GM21447 (cell line): ENCODE measurements at regions not wholly inside any gene's neighbourhood (a gene's known extent, or its start where the extent isn't known, plus 50 kb on each side); places are given as distances from the start of the nearest gene placed in this dataset.
"Not testable (repeated sequence)": the region's sequence is repeated elsewhere in the genome, so short reads cannot be mapped to it uniquely, and the experiment has no call there.

ENCODE experiments used
- ATAC-seq: cut with Tn5 transposase; IDR thresholded peaks from one replicate; pipeline ENCODE4 v1.9.1; 2021; ENCODE audit not compliant: unreplicated experiment

DNA sequence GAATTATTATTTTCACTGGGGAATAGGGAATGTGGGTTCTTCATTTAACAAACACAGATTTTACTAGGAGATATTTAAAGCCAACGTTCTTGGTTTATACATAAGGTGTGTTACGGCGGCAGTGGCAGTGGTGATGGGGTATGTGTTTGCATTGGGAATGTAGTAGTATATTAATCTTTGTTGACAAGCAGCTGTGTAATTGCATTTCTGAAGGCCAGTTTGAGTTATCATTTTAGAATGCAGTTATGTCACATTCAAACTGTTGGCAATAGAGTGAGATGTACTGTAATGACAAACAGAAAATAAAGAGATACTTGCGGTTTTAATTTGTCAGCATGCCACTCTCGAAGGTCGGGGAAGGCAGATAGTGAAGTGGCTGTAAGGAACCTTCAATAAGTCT is 628.6 kb upstream of the POM121L12 start:
- ATAC-seq: no peak

DNA sequence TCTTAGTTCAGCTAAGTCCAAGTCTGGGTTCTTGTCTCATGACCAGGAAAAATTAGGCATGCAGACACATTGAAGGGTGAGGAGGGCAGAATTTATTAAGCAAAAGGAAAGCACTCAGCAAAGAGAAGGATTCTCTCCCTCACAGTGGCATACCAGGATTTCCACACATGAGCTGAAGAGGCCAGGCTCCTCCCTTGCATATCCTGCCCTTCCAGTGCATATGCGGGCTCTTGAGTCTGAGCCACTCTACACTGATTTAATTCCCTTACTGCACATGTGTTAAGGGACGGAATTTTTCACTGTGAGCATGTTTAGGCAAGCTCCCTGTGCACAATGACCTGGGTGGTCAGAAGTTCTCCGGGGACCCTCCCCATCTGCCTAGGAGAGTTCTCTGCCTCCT is 652.7 kb upstream of the POM121L12 start:
- no peak for ATAC-seq

DNA sequence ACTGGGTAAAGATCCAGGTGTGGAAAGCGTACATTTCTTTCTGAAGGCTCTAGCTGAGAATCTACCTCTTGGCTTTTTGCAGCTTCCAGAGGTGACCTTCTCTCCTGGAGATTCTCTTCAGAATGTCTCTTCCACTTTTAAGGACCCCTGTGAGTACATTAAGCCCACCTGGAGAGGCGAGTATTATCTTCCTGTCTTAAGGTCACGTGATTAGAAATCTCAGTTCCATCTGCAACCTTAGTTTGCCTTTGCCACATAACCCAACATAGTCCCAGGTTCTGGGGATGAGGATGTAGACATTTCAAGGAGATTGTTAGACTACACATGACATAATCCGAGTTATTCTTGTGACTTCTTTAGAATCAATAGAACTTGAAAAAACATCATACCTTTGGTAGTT is 665.5 kb upstream of the POM121L12 start:
- no peak for ATAC-seq

- no peak for ATAC-seq
These were observed 670.1 kb upstream of the POM121L12 start for GRCh38 chr7:52365349-52365748.

DNA sequence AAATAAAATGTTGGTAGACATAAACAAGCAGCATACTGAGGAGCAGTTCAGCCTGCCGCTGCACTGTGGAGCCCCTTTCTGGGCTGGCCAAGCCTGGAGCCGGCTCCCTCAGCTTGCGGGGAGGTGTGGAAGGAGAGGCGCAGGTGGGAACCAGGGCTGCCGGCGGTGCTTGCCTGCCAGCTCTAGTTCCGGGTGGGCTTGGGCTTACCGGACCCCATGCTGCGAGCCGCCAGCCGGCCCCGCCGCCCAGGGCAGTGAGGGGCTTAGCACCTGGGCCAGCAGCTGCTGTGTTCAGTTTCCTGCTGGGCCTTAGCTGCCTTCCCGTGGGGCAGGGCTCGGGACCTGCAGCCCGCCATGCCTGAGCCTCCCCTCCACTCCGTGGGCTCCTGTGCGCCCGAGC is 672.9 kb upstream of the POM121L12 start:
- ATAC-seq: no peak

DNA sequence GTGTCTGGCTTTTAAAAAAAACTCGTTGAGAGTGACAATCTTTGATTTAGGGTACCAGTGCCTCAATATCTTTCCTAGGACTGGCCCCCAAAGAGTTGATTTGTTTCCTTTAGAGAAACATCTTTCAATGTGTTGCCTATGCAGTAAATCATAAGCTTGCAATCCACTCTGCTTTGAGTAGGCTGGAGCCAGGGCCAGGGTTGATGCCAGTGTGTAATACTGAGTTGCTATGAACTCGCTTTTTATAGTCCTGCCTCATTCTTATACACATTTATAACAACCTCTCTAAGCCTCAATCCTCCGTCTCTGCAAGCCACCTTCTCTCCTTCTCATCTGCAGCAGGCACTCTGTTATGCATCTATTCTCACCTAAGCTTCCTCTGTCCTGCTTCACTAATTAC is 674.9 kb upstream of the POM121L12 start:
- ATAC-seq: no peak

DNA sequence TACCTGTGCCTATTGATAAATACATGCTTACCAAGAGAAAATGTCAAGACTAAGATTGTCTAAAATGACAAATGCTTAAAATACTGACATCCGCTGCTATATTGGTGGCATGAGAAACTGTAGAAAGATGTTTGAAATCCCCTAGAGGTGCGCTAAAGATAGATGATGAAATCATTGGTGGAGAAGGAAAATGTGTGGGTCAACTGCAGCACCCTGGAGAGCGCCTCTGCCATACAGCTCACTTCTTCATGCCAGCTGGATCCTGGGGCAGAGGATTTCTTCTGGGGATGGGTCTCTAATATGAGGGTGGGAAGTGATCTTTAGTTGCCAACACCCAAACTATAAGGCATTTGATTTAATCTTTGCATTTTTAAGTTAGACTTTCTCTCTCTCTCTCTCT is 680.4 kb upstream of the POM121L12 start:
- ATAC-seq: no peak

DNA sequence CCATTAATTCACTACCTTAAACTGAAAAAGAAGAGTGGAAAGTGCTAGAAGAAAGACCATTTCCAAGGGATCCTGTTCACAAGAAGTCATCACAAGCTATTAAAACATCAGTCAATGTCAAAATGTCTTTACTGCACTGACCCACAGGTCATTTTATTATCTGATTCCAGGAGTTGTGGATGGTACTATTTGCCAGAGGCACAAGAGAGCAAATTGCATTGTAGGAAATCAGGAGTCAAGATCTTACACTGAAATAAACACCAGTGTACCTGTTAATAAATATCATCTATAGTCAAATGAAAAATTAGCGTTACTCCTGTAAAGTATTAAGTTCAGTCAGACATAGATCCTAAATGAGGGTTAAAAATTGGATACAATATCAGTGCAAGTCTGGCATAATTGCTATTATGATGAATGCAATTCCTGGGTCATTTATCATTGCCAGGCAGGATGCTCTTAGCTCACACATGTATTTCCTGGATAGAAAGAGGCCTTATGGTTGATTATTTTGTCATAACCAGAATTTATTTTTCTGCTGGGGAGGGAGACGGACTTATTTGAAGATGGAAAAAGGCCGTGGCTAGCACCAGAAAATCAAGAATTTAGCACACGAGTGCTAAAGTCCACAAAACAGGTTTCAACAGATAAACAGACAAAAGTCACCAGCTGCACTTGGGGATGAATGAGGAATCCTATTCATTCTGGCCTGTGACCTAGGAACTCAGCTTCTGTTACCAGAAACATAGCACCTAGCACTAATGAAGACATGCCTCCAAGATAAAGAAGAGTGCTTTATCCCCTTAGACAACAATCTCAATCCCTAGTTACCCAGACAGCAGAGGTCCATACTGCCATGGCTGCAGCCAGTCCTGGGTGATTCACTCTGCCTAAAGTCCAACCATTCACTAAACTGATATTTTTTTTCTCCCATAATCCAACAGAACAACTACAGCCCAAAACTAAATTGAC is 683.1 kb upstream of the POM121L12 start:
- no peak for ATAC-seq

DNA sequence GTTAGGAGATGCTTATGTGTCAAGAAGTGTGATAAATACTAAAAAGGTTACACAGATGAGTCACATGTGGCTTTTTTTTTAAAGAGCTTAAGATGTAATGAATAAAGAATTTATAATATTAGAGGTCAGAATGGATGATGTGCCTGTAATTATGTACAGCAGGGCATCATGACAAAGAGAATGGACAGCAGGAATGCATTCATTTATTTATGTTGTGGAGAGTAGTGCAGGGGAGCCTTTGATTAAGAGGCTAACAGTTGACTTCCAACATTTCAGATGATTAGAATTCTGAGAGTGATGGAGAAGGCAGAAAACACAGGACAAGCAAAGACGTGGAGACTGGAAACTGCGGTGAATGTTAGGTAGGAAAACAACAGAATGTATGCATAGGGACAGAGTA is 691.4 kb upstream of the POM121L12 start:
- ATAC-seq: no peak

DNA sequence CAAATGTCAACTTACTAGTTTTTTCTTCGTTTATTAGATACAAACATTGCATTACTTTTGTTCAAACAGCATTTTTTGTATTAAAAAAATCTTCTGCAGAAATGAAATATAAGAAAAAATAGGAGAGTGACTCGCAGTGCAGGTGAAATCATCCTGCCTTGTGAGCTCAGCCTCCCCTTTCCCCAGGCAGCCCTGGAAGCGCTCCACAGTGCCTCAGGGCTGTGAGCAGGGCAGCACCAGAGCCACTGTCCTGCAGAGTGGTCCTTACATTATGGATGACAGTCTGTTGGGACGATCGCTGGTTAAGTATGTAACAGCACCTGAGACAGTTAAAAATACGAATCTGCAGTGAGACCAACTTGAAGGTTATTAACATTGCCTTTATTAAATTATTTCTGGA is 695.4 kb upstream of the POM121L12 start:
- no peak for ATAC-seq

DNA sequence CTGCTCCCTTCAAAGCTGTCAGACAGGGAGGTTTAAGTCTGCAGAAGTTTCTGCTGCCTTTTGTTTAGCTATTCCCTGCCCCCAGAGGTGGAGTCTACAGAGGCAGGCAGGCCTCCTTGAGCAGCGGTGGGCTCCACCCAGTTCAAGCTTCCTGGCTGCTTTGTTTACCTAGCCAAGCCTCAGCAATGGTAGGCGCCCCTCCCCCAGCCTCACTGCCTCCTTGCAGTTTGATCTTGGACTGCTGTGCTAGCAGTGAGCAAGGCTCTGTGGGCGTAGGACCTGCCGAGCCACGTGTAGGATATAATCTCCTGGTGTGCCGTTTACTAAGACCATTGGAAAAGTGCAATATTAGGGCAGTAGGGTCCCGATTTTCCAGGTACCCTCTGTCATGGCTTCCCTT is 707.1 kb upstream of the POM121L12 start:
- ATAC-seq: not testable (repeated sequence)

DNA sequence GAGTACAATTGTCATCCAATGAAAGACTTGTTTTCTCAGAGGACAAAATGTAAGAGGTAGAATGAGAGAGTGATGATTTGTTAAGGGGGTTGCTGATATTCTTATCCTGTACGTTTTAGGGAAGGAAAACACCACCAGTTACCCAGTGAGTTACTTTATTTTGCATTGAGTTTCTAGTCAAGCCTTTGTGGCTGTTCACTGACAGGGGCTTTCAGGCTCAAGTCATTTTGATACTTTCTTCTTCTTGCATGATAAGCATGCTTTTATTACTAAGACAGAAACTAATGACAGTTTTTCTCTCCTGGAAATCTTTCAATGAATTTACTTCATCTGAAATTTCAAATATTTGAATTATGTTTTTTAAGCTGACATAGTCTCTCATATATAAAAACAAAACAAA is 710.2 kb upstream of the POM121L12 start:
- no peak for ATAC-seq

DNA sequence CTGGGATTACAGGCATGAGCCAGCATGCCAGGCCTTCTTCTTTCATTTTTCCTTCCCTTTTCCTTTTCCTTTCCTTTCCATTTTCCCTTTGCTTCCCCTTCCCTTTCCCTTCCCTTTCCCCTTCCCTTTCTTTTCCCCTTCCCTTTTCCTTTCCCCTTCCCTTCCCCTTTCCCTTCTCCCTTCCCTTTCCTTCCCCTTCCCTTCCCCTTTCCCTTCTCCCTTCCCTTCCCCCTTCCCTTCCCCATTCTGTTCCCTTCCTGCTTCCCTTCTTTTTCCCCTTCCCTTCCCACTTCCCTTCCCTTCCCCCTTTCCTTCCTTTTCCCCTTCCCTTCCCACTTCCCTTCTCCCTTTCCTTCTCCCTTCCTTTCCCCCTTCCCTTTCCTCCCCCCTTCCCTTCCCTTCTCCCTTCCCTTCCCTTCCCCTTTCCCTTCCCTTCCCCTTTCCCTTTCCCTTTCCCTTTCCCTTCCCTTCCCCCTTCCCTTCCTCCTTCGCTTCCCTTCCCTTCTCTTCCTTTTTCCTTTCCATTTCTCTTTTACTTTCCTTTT is 712.2 kb upstream of the POM121L12 start:
- no peak for ATAC-seq

GRCh38 chr7:52320610-52321009 is 714.8 kb upstream of the POM121L12 start:
- ATAC-seq: no peak

DNA sequence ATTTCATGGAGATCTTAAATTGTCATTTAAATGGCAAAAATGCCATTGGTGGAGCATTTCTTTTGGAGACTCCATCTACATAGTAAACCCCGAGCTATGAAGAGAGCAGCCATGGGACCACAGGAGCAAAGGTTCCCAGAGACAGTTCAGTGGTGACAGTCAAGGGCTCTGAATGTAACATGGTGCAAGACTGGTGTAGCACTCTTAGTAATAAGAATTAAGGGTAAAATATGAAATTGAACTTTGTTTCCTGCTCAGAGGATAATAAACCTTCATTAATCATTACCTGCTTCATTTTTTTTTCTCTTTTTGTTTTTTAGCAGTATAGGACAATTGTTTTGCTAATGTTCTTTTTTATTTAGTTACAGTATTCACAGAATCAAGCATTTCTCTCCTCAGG is 717.5 kb upstream of the POM121L12 start:
- ATAC-seq: no peak

- ATAC-seq: no peak
These were observed 723.5 kb upstream of the POM121L12 start for GRCh38 chr7:52311886-52312285.

- ATAC-seq: no peak
These were observed 725.8 kb upstream of the POM121L12 start for GRCh38 chr7:52309631-52310030.

DNA sequence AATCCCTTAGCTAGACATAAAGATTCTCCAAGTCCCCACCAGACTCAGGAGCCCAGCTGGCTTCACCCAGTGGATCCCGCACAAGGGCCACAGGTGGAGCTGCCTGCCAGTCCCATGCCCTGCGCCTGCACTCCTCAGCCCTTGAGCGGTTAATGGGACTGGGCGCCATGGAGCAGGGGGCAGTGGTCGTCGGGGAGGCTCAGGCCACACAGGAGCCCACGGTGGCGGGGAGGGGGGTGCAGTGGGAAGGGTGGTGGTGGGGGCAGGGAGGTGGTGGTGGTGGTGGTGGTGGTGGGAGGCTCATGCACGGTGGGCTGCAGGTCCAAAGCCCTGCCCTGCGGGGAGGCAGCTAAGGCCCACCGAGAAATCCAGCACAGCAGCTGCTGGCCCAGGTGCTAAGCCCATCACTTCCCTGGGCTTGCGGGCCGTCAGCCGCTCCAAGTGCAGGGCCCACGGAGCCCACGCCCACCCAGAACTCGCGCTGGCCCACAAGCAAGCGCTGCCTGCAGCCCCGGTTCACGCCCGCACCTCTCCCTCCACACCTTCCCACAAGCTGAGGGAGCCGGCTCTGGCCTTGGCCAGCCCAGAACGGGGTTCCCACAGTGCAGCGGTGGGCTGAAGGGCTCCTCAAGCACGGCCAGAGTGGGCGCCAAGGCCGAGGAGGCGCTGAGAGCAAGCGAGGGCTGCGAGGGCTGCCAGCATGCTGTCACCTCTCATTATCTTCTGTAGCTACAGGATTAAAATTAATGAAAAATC is 732.5 kb upstream of the POM121L12 start:
- no peak for ATAC-seq

- no peak for ATAC-seq
These were observed 738.3 kb upstream of the POM121L12 start for GRCh38 chr7:52297128-52297527.

DNA sequence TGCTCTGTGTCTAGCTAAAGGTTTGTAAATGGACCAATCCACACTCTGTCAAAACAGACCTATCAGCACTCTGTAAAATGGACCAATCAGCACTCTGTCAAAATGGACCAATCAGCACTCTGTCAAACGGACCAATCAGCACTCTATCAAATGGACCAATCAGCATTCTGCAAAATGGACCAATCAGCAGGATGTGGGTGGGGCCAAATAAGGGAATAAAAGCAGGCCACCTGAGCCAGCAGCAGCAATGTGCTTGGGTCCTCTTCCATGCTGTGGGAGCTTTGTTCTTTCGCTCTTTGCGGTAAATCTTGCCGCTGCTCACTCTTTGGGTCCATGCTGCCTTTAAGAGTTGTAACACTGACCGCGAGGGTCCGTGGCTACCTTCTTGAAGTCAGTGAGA is 740.5 kb upstream of the POM121L12 start:
- ATAC-seq: no peak

DNA sequence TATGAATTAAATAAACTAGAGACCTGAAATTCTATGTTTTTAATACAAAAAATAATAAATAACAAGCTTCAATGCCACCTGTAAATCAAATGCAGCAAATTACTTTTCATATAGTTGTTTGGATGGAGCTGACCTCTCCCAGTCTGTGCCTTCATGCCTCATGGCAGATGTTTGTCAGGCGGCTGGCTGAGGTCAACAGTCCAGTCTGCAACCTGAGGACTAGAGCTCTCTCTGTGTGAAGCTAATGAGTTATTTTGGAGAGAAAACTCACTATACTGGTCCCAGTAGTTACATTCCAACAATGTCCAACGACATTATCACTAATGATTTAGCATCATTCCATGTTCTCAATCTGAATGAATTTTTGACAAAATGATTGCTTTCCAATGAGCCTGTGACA is 746.2 kb upstream of the POM121L12 start:
- no peak for ATAC-seq

DNA sequence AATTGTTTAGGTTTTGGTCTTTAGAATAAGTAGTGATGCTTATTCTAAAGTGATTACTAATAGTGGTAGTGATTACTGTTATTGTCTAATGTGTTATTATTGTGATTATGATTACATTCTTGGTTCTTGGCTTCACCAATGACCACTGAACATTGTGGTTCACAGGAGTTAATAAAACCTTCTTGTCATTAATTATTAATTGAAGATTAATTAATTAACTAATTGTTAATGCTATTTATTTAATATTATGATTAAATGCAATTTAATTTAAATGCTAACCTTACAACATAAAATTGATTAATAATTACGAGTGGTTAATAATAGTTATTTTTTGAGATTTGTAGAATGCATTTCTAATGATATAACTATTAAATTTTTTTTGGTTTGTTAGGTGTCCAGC is 747.7 kb upstream of the POM121L12 start:
- no peak for ATAC-seq
